Heart left ventricle (tissue), 16 donors: ENCODE measurements at regions not wholly inside any gene's neighbourhood (a gene's known extent, or its start where the extent isn't known, plus 50 kb on each side); places are given as distances from the start of the nearest gene placed in this dataset.

Experiments used
- ATAC-seq, 4 donors: fragments of 200-7000 bp; cut with Tn5 transposase; one replicate each; pipeline ENCODE4 v1.9.1; 2020 to 2022; ENCODE audit warnings: moderate library complexity in 4 of 4, mild to moderate bottlenecking in 3 of 4, moderate number of reproducible peaks in 1 of 4
- DNase-seq, 5 donors: peaks; one replicate each; pipeline ENCODE4 v3.0.0-alpha.2; 2020
- H3K27ac ChIP-seq, 12 donors: fragments of 200-600 bp; sonication (generic) in 4 of 12; one replicate each; pipeline versions ENCODE4 v1.5.0 to v1.8.0; 2016 to 2022; ENCODE audit warnings: mild to moderate bottlenecking in 2 of 12
- H3K27me3 ChIP-seq, 9 donors: fragments of 200-600 bp; sonication (generic) in 2 of 9; one replicate each; pipeline versions ENCODE4 v1.5.1 to v1.8.0; 2016 to 2022; ENCODE audit warnings: mild to moderate bottlenecking in 3 of 9
- H3K36me3 ChIP-seq, 9 donors: fragments of 200-600 bp; sonication (generic) in 2 of 9; one replicate each; pipeline versions ENCODE4 v1.5.0 to v1.8.0; 2018 to 2022; ENCODE audit warnings: mild to moderate bottlenecking in 2 of 9
- H3K4me1 ChIP-seq, 12 donors: fragments of 200-600 bp; sonication (generic) in 4 of 12; one replicate each; pipeline versions ENCODE4 v1.5.0 to v1.8.0; 2016 to 2022; ENCODE audit warnings: mild to moderate bottlenecking in 3 of 12
- H3K4me3 ChIP-seq, 12 donors: fragments of 200-600 bp; sonication (generic) in 4 of 12; one replicate each; pipeline versions ENCODE4 v1.5.0 to v1.8.0; 2017 to 2022; ENCODE audit warnings: mild to moderate bottlenecking in 9 of 12, moderate library complexity in 4 of 12
- H3K9me3 ChIP-seq, 12 donors: fragments of 200-600 bp; sonication (generic) in 4 of 12; one replicate each; pipeline versions ENCODE4 v1.5.0 to v1.8.0; 2016 to 2022; ENCODE audit warnings: mild to moderate bottlenecking in 1 of 12
- CTCF ChIP-seq, 12 donors: fragments of 200-600 bp; sonication (generic) in 4 of 12; IDR thresholded peaks; one replicate each; pipeline versions ENCODE4 v1.5.0 to v1.8.0; 2018 to 2022; ENCODE audit warnings: antibody characterized with exemption in 12 of 12, mild to moderate bottlenecking in 5 of 12
- POLR2A ChIP-seq, 2 donors: fragments of 450-650 bp; IDR thresholded peaks; one replicate each; pipeline ENCODE4 v1.6.1; 2017; ENCODE audit warnings: antibody characterized with exemption in 2 of 2, mild to moderate bottlenecking in 2 of 2, moderate library complexity in 2 of 2
- WGBS, 4 donors: extraction: QIAGEN DNeasy Blood & Tissue Kit in 2 of 4; methylation state at CpG; one replicate each; pipeline versions ENCODE4 v1.1.5 to v1.1.7; 2013 to 2018; 5-methylcytosine and 5-hydroxymethylcytosine counted together
- intact Hi-C, 10 donors: fragments of 100-400 bp; cut with DNase I; formaldehyde crosslinking; loops; one replicate each; pipeline versions ENCODE4 v1.11.1 to v1.14.2; 2022
- donor health status: ischemic (EF 13 %, LVEDD 7.1; RV severe dilation, severe dysfunction).
- donor health status: healthy with polysubstance abuse.
- donor health status: DM: no; HTN: yes; CAD: no.
- donor health status: DM: no; HTN: no; CAD: no.
- donor health status: ischemic (EF 25% LVEDD 6.9; RV normal size, moderate dysfunction).
- donor health status: ischemic (EF 25% LVEDD 5.7; RV mildly dilated, moderate dysfunction).
- donor health status: healthy.
- donor health status: DM: yes; HTN: yes; CAD: no.
- donor health status: ischemic (EF 35%, LVEDD 5.7; RV mildly dilated, moderate dysfunction).
- donor health status: nonischemic (EF 11% LVEDD 7.7; RV severe dilation, severe dysfunction).
- donor health status: DM: yes; HTN: yes; CAD: no.
- donor health status: PGD.
- donor health status: ischemic (EF 29% LVEDD 5.4; RV normal size, mild dysfunction).
- donor health status: nonischemic (EF 23%, LVEDD 6.1; RV moderate dilation, normal function).

- H3K9me3 ChIP-seq: no peaks in the 10 kb centered on the region
- no peak overlapping the region for H3K27ac ChIP-seq
- intact Hi-C loops: no loop called here
- H3K4me3 ChIP-seq: no peak overlapping the region
- no peaks in the 10 kb centered on the region for H3K36me3 ChIP-seq
- no peaks in the 10 kb centered on the region for H3K27me3 ChIP-seq
- ATAC-seq: no peak
- DNase-seq: no peak
- 67 to 76% (median 70%) methylated on average over 2 of the region's 2 CpGs for WGBS, 4 donors
- H3K4me1 ChIP-seq: no peaks in the 10 kb centered on the region
- no peak for TF ChIP-seq CTCF (IDR thresholded peaks at IDR 0.05)
- no peak for TF ChIP-seq POLR2A (IDR thresholded peaks at IDR 0.05)
Observed at GRCh38 chr2:57542081-57542480, 504.5 kb upstream of the VRK2 start.

GRCh38 chr2:57543211-57543610 is 503.4 kb upstream of the VRK2 start:
- intact Hi-C loops: no loop called here
- no peak for DNase-seq
- no peak for TF ChIP-seq CTCF (IDR thresholded peaks at IDR 0.05)
- TF ChIP-seq POLR2A (IDR thresholded peaks at IDR 0.05): no peak
- no peak overlapping the region for H3K4me3 ChIP-seq
- H3K27me3 ChIP-seq: no peaks in the 10 kb centered on the region
- no peak overlapping the region for H3K27ac ChIP-seq
- no peaks in the 10 kb centered on the region for H3K4me1 ChIP-seq
- no peak for ATAC-seq
- WGBS, 4 donors: 65 to 75% (median 69%) methylated on average over 5 of the region's 5 CpGs
- H3K36me3 ChIP-seq: no peaks in the 10 kb centered on the region
- H3K9me3 ChIP-seq: no peaks in the 10 kb centered on the region

GRCh38 chr2:57544624-57545023 is 502.0 kb upstream of the VRK2 start:
- peaks cover 0 to 4% (median 0%) of the 10 kb centered on the region in 12 donors for H3K4me1 ChIP-seq
- no peaks in the 10 kb centered on the region for H3K9me3 ChIP-seq
- H3K36me3 ChIP-seq: no peaks in the 10 kb centered on the region
- ATAC-seq (no peak), DNase-seq (no peak)
- TF ChIP-seq POLR2A (IDR thresholded peaks at IDR 0.05) (no peak), CTCF (IDR thresholded peaks at IDR 0.05) (no peak)
- H3K27me3 ChIP-seq: no peaks in the 10 kb centered on the region
- intact Hi-C loops: no loop called here
- H3K4me3 ChIP-seq: no peak overlapping the region
- H3K27ac ChIP-seq: no peak overlapping the region

GRCh38 chr2:57546478-57546877 is 500.1 kb upstream of the VRK2 start:
- DNase-seq (no peak), ATAC-seq (no peak)
- Histone ChIP-seq H3K9me3 (peaks cover 0 to 11% (median 4%) of the 10 kb centered on the region in 12 donors), H3K4me3 (no peak overlapping the region), H3K27ac (no peak overlapping the region), H3K4me1 (peaks cover 0 to 5% (median 0%) of the 10 kb centered on the region in 12 donors), H3K27me3 (no peaks in the 10 kb centered on the region), H3K36me3 (no peaks in the 10 kb centered on the region)
- intact Hi-C loops: no loop called here
- TF ChIP-seq CTCF (IDR thresholded peaks at IDR 0.05) (no peak), POLR2A (IDR thresholded peaks at IDR 0.05) (no peak)
